H1 (cell line): ENCODE measurements at regions not wholly inside any gene's neighbourhood (a gene's known extent, or its start where the extent isn't known, plus 50 kb on each side); places are given as distances from the start of the nearest gene placed in this dataset.

Source experiments
- CHD7 ChIP-seq: fragments of 300-600 bp; sonication (generic); IDR thresholded peaks from 2 replicates; pipeline ENCODE4 v1.7.1; 2012; ENCODE audit warnings: low read length, moderate library complexity, mild to moderate bottlenecking, inconsistent platforms; ENCODE audit not compliant: insufficient replicate concordance
- E2F6 ChIP-seq: IDR thresholded peaks from 2 replicates; pipeline ENCODE4 v1.6.1; 2012; ENCODE audit warnings: inconsistent platforms
- EZH2 ChIP-seq: fragments of 200-600 bp; sonication (generic); IDR thresholded peaks from 2 replicates; pipeline ENCODE4 v1.7.1; 2012; ENCODE audit warnings: low read depth, mild to moderate bottlenecking, moderate library complexity, low read length, inconsistent platforms; ENCODE audit not compliant: severe bottlenecking
- GABPA ChIP-seq: IDR thresholded peaks from 2 replicates; pipeline ENCODE4 v1.6.1; 2011; ENCODE audit warnings: mild to moderate bottlenecking, low read length, moderate library complexity, borderline replicate concordance; ENCODE audit not compliant: insufficient read depth
- HDAC6 ChIP-seq: IDR thresholded peaks from one replicate; pipeline ENCODE4 v1.7.1; 2012; ENCODE audit warnings: low read depth, mild to moderate bottlenecking, inconsistent platforms, low read length, moderate library complexity
- KDM4A ChIP-seq: IDR thresholded peaks from one replicate; pipeline ENCODE4 v1.7.1; 2012; ENCODE audit warnings: low read depth, mild to moderate bottlenecking, moderate library complexity, low read length, inconsistent platforms; ENCODE audit not compliant: severe bottlenecking
- MAFK ChIP-seq: IDR thresholded peaks from 2 replicates; pipeline ENCODE4 v1.6.1; 2012; ENCODE audit warnings: low read depth, mild to moderate bottlenecking, improper control_type of control experiment, low read length
- PHF8 ChIP-seq: fragments of 200-600 bp; sonication (generic); conservative IDR thresholded peaks from 2 replicates; pipeline ENCODE4 v1.7.1; 2012; ENCODE audit warnings: low read depth, mild to moderate bottlenecking, inconsistent platforms, low read length, moderate library complexity
- TAF7 ChIP-seq: optimal IDR thresholded peaks from 2 replicates; pipeline ENCODE3; 2011; ENCODE audit warnings: low read depth, mild to moderate bottlenecking, inconsistent platforms, low read length, moderate library complexity, borderline replicate concordance

GRCh38 chr4:136106753-136107152, 1425.5 kb downstream of the PCDH18 start (continued):
- peak; percentile 57 for TF ChIP-seq CHD7
- no peak for TF ChIP-seq TAF7
- TF ChIP-seq KDM4A, result no peak
- TF ChIP-seq GABPA, result no peak
- TF ChIP-seq PHF8, result no peak
- no peak for TF ChIP-seq MAFK
- TF ChIP-seq E2F6, result no peak
- no peak for TF ChIP-seq EZH2
- TF ChIP-seq HDAC6, result no peak
